K562 (cell line): ENCODE measurements at regions not wholly inside any gene's neighbourhood (a gene's known extent, or its start where the extent isn't known, plus 50 kb on each side); places are given as distances from the start of the nearest gene placed in this dataset.

Experiments used
- CEBPG ChIP-seq, 3 experiments: fragments of 200-800 bp in 1 of 3; sonication (Bioruptor generic) in 1 of 3; sonication (generic) in 1 of 3; formaldehyde crosslinking in 1 of 3; IDR thresholded peaks in 2 of 3; conservative IDR thresholded peaks in 1 of 3; 2 replicates each; pipeline versions ENCODE4 v1.6.1 to v1.8.0; 2016 to 2022; ENCODE audit warnings: missing compliant biosample characterization in 2 of 3, missing genetic modification characterization in 2 of 3, mild to moderate bottlenecking in 1 of 3, missing genetic modification reagents in 1 of 3
- CTBP1 ChIP-seq: fragments of 450-650 bp; IDR thresholded peaks from 2 replicates; pipeline ENCODE4 v1.6.1; 2016; ENCODE audit warnings: borderline replicate concordance
- EWSR1 ChIP-seq: fragments of 450-650 bp; IDR thresholded peaks from 2 replicates; pipeline ENCODE4 v1.6.1; 2018; ENCODE audit warnings: borderline replicate concordance, mild to moderate bottlenecking, low read depth, moderate library complexity; ENCODE audit not compliant: partially characterized antibody
- NFIC ChIP-seq: fragments of 450-650 bp; IDR thresholded peaks from 2 replicates; pipeline ENCODE4 v1.6.1; 2017; ENCODE audit warnings: mild to moderate bottlenecking, inconsistent platforms
- ZNF274 ChIP-seq: IDR thresholded peaks from 2 replicates; pipeline ENCODE4 v1.6.1; 2011; ENCODE audit warnings: low read depth, mild to moderate bottlenecking, low read length, moderate library complexity, borderline replicate concordance
- TF ChIP-seq, protein P1 (sequence below): sonication (generic); formaldehyde crosslinking; IDR thresholded peaks from 2 replicates; pipeline ENCODE4 v1.8.1; 2022; ENCODE audit warnings: missing genetic modification reagents

GRCh38 chr4:127503111-127503510 is 129.6 kb upstream of the INTU start:
- TF ChIP-seq EWSR1 (no peak), CEBPG (CRISPR knock-in tag; IDR thresholded peaks at IDR 0.05) (no peak), CEBPG (tag; conservative IDR thresholded peaks at IDR 0.05 in 1 of 2, IDR thresholded peaks at IDR 0.05 in 1 of 2) (no peak), NFIC (no peak), ZNF274 (no peak), CTBP1 (no peak)
- TF ChIP-seq, protein P1, sequence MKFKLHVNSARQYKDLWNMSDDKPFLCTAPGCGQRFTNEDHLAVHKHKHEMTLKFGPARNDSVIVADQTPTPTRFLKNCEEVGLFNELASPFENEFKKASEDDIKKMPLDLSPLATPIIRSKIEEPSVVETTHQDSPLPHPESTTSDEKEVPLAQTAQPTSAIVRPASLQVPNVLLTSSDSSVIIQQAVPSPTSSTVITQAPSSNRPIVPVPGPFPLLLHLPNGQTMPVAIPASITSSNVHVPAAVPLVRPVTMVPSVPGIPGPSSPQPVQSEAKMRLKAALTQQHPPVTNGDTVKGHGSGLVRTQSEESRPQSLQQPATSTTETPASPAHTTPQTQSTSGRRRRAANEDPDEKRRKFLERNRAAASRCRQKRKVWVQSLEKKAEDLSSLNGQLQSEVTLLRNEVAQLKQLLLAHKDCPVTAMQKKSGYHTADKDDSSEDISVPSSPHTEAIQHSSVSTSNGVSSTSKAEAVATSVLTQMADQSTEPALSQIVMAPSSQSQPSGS, result no peak
